ENCODE measurements at regions not wholly inside any gene's neighbourhood (a gene's known extent, or its start where the extent isn't known, plus 50 kb on each side); places are given as distances from the start of the nearest gene placed in this dataset.

GRCh38 chr13:109436841-109437240, 349.5 kb downstream of the IRS2 start:
- H3K4me2 ChIP-seq, result no peak overlapping the region
- no peak overlapping the region for H2AFZ ChIP-seq (ENCODE audit: low read depth)

DNA sequence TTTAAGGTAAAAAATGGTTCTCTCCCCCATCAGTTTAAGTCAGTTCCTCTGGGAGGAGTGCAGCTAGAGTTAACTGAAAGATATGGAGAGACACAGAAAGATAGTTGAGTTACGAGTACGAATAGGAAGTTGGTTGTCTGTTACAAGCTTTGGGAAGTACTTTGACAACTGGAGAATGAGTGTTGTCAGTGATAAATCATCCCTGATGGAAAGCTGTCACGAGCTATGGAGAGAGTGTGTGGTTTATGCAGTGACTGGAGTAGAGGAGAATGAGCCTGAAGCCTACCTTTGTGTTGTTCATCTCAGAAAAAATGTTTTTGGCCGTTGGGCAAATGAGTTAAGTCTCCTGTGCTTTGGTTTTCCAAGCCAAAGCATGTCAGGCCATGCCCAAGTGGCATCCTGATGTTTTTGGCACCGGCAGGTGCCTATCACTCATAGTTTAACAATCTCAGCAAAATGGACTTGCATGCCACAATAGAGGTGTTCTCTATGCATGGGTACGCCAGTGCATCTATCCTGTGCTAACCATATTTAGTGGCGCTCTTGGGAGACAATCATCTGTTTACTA, 350.2 kb downstream of the IRS2 start:
- Histone ChIP-seq H3K27ac (no peak overlapping the region), H3K4me2 (no peak overlapping the region)
- TF ChIP-seq, protein P1, sequence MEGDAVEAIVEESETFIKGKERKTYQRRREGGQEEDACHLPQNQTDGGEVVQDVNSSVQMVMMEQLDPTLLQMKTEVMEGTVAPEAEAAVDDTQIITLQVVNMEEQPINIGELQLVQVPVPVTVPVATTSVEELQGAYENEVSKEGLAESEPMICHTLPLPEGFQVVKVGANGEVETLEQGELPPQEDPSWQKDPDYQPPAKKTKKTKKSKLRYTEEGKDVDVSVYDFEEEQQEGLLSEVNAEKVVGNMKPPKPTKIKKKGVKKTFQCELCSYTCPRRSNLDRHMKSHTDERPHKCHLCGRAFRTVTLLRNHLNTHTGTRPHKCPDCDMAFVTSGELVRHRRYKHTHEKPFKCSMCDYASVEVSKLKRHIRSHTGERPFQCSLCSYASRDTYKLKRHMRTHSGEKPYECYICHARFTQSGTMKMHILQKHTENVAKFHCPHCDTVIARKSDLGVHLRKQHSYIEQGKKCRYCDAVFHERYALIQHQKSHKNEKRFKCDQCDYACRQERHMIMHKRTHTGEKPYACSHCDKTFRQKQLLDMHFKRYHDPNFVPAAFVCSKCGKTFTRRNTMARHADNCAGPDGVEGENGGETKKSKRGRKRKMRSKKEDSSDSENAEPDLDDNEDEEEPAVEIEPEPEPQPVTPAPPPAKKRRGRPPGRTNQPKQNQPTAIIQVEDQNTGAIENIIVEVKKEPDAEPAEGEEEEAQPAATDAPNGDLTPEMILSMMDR (conservative IDR thresholded peaks at IDR 0.05; ENCODE audit: low read depth, low read length), result no peak

More at GRCh38 chr13:109436841-109437240, 349.5 kb downstream of the IRS2 start:
- no peak overlapping the region for H3K27ac ChIP-seq
- H4K20me1 ChIP-seq (ENCODE audit: insufficient read depth), result no peaks in the 10 kb centered on the region
- no peaks in the 10 kb centered on the region for H3K79me2 ChIP-seq (ENCODE audit: insufficient read depth, low read depth)
- H3K4me1 ChIP-seq (ENCODE audit: low read depth, poor library complexity, severe bottlenecking), result no peaks in the 10 kb centered on the region
- H3K27me3 ChIP-seq (ENCODE audit: insufficient read depth, low read depth), result no peaks in the 10 kb centered on the region
- no peaks in the 10 kb centered on the region for H3K36me3 ChIP-seq (ENCODE audit: insufficient read depth)
- no peak overlapping the region for H3K4me3 ChIP-seq (IDR thresholded peaks at IDR 0.05; ENCODE audit: insufficient read depth, low read depth, low read length)
- H3K9ac ChIP-seq, result no peak overlapping the region
- TF ChIP-seq, protein P1 (conservative IDR thresholded peaks at IDR 0.05; ENCODE audit: low read depth, low read length), result no peak

GRCh38 chr13:109431217-109431616, 355.2 kb downstream of the IRS2 start:
- Histone ChIP-seq H2AFZ (ENCODE audit: low read depth) (no peak overlapping the region), H3K4me1 (ENCODE audit: low read depth, poor library complexity, severe bottlenecking) (no peaks in the 10 kb centered on the region), H4K20me1 (ENCODE audit: insufficient read depth) (no peaks in the 10 kb centered on the region), H3K79me2 (ENCODE audit: insufficient read depth, low read depth) (no peaks in the 10 kb centered on the region), H3K4me3 (IDR thresholded peaks at IDR 0.05; ENCODE audit: insufficient read depth, low read depth, low read length) (no peak overlapping the region), H3K27me3 (ENCODE audit: insufficient read depth, low read depth) (no peaks in the 10 kb centered on the region), H3K4me2 (no peak overlapping the region), H3K36me3 (ENCODE audit: insufficient read depth) (no peaks in the 10 kb centered on the region), H3K27ac (no peak overlapping the region), H3K9ac (no peak overlapping the region)
- TF ChIP-seq, protein P1 (conservative IDR thresholded peaks at IDR 0.05; ENCODE audit: low read depth, low read length), result no peak

More for the DNA sequence above, 350.2 kb downstream of the IRS2 start:
- no peak overlapping the region for H3K4me3 ChIP-seq (IDR thresholded peaks at IDR 0.05; ENCODE audit: insufficient read depth, low read depth, low read length)
- H3K79me2 ChIP-seq (ENCODE audit: insufficient read depth, low read depth), result no peaks in the 10 kb centered on the region
- H2AFZ ChIP-seq (ENCODE audit: low read depth), result no peak overlapping the region
- H3K9ac ChIP-seq, result no peak overlapping the region
- no peaks in the 10 kb centered on the region for H3K36me3 ChIP-seq (ENCODE audit: insufficient read depth)
- H3K4me1 ChIP-seq (ENCODE audit: low read depth, poor library complexity, severe bottlenecking), result no peaks in the 10 kb centered on the region
- no peaks in the 10 kb centered on the region for H3K27me3 ChIP-seq (ENCODE audit: insufficient read depth, low read depth)
- H4K20me1 ChIP-seq (ENCODE audit: insufficient read depth), result no peaks in the 10 kb centered on the region

- H3K79me2 ChIP-seq (ENCODE audit: insufficient read depth, low read depth), result no peaks in the 10 kb centered on the region
- H3K4me1 ChIP-seq (ENCODE audit: low read depth, poor library complexity, severe bottlenecking), result no peaks in the 10 kb centered on the region
- no peak overlapping the region for H2AFZ ChIP-seq (ENCODE audit: low read depth)
- no peak overlapping the region for H3K4me3 ChIP-seq (IDR thresholded peaks at IDR 0.05; ENCODE audit: insufficient read depth, low read depth, low read length)
- no peaks in the 10 kb centered on the region for H3K27me3 ChIP-seq (ENCODE audit: insufficient read depth, low read depth)
- no peaks in the 10 kb centered on the region for H4K20me1 ChIP-seq (ENCODE audit: insufficient read depth)
- no peak overlapping the region for H3K4me2 ChIP-seq
- TF ChIP-seq, protein P1 (conservative IDR thresholded peaks at IDR 0.05; ENCODE audit: low read depth, low read length), result no peak
- H3K9ac ChIP-seq, result no peak overlapping the region
- no peak overlapping the region for H3K27ac ChIP-seq
- H3K36me3 ChIP-seq (ENCODE audit: insufficient read depth), result no peaks in the 10 kb centered on the region
These were observed 358.2 kb downstream of the IRS2 start for GRCh38 chr13:109428146-109428545.
